ENCODE measurements at regions not wholly inside any gene's neighbourhood (a gene's known extent, or its start where the extent isn't known, plus 50 kb on each side); places are given as distances from the start of the nearest gene placed in this dataset.
A peak's percentile ranks its signal among the peaks of the same experiment; 100 is the strongest.
"Not testable (repeated sequence)": the region's sequence is repeated elsewhere in the genome, so short reads cannot be mapped to it uniquely, and the experiment has no call there.

DNA sequence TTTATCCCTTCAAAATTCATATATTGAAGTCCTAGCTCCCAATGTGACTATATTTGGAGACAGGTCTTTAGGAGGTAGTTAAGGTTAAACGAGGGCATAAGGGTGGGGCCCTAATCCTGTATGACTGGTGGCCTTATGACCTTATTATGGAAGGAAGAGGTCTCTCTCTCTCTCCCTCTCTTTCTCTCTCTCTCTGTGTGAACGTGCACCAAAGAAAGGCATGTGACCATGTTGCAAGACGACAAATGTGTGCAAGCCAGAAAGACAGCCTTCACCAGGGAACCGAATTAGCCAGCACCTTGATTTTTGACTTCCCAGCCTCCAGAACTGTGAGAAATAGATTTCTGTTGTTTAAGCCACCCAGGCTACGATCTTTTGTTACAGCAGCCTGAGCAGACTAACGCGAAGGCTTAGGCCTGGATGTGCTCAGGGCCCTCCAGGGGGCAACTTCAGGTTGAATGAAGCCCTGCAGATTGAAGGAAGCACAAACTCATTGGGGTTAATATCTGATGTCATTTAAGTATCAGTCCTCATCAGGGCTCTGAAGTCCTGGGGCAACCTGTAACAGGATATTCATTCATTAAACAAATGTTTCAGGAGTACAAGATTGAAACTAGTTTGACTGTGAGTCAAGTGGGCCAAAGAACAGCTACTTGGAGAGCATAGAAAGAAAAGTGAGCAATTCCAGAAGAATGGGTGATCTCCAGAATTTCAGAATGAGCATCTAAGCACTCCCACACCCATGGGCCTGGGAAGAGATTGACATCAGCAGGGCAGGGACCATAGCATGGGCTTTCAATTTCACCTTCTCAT is 157.4 kb upstream of the TNFAIP3 start:
- no peak for DNase-seq (ENCODE audit: low read depth in 2 of 2)

GRCh38 chr6:137711972-137712371 is 155.1 kb upstream of the TNFAIP3 start:
- no peak for DNase-seq (ENCODE audit: low read depth in 2 of 2)

GRCh38 chr6:137712587-137712986 is 154.5 kb upstream of the TNFAIP3 start:
- DNase-seq (ENCODE audit: low read depth in 2 of 2): no peak

DNA sequence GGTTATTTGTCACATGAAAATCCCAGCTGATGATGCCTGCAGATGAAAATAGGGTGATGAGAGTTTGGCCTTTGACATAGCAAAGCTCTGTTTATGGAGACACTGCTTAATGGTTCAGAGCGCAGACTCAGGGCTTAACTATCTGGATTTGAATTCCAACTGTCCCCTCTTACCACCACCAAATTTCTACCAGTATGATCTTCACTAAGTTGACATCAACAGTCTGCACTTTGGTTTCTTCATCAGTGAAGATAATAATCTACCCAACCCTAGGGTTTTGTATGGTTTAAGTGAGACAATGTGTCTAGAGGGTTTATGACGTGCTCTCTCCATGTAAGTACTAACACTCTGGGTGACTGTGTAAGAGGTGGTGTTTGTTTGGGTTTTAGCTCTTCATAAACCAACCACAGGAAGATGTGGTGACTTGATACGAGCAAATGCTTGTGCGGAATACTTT is 151.4 kb upstream of the TNFAIP3 start:
- DNase-seq (ENCODE audit: low read depth in 2 of 2): no peak

DNA sequence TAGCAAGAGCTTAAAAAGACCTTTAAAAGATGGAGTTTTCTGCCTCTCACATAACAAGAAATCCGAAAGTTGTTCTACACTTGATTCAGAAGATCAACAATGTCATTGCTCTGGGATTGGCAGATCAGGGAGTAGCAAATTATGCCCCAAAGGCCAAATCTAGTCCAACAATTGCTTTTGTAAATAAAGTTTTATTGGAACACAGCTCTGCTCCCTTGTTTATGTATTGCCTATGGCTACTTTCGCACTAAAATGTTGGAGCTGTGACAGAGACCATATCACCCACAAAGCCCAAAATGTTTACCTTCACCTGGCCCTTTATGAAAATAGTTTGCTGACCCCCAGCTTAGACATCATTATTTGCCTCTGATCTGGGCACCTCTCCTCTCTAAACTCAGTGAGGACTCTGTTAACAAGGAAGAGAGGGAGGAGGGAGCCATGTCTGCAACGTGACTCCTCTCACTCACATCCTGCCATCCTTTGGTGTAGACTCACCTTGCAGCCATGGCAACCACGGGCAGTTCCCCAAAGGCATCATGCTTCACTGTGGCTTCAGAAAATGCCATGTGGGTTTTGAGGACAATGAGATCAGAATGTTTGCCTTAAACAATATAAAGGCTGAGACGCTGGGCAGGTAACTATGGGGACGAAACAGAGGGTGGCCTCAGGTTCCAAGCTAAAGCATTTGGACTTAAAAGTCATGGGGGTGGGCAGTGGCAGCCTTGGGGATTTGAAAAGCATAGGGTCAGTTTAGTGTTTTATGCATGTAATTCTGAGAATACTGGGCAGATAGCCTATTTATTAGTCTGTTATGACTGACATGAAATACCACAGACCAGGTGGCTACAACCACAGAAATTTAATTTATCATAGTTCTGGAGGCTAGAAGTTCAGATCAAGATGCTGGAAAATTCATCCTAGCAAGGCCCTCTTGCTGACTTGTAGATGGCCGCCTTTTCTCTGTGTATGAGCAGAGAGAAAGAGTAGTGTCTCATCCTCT is 149.7 kb upstream of the TNFAIP3 start:
- peak; percentile 49 to 62 for DNase-seq (ENCODE audit: low read depth in 2 of 2)

DNA sequence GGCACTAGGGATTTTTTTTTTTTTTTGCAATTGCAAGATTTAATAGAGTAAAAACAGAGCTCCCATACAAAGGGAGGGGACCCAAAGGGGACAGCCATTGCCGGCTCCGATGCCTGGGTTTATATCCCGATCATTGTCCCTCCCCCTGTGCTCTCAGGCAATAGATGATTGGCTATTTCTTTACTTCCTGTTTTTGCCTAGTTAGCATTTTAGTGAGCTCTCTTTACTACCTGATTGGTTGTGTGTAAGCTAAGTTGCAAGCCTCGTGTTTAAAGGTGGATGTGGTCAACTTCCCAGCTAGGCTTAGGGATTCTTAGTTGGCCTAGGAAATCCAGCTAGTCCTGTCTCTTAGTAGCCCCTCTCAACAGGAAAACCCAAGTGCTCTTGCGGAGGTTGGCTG is 148.2 kb upstream of the TNFAIP3 start:
- DNase-seq (ENCODE audit: low read depth in 2 of 2): not testable (repeated sequence)

- DNase-seq (ENCODE audit: low read depth in 2 of 2): no peak
Measured at GRCh38 chr6:137722749-137723272, 144.2 kb upstream of the TNFAIP3 start.

DNA sequence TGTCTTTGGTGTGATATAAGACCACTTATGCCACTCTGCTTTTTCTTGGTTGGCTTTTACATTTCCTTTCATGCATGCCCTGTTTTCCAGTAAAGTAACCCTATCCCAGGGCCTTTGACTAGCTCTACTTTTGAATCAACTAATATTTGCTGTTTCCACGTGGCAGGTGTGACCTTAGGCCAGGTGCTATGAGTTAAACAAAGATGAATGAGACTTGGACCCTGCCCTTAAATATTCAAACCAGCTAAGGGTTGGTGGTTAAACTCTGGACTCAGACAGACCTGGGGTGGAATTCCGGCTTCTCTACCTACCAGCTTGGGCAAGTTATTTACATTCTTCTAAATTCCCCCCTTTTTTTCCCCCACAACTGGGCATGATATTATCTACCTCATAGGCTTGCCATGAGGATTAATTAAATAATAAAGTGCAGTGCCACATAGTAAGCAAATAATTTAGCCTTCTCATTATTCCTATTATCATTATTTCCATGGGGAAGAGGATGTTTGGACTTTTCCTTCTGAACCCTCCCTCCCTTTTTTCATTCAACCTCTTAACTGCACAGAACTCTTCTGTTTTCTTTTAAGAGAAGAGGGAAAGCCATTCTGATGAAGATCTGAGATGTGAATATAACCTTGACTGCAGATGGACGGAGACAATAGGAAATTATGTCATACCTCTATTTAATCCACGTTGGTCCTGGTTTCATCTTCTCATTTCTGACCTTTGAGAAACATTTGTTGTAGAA is 143.6 kb upstream of the TNFAIP3 start:
- DNase-seq (ENCODE audit: low read depth in 2 of 2): no peak

DNA sequence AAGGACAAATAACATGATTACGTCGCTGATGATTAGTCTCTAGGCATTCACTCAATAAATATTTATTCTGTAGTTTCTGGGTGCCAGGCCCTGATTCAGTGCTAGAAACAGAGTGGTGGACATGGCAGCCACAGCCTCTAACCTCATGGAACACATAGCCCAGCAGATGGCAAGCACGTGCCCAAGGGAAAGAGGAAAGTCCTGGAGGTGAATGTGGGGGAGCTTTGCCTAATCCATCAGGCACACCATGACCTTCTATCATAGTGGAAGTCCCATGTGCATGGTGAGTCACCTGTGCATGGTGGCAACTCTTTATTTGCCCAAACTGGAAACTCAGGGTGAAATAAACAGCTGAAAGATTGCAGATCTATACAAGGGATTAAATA is 143.0 kb upstream of the TNFAIP3 start:
- DNase-seq (ENCODE audit: low read depth in 2 of 2): no peak

DNA sequence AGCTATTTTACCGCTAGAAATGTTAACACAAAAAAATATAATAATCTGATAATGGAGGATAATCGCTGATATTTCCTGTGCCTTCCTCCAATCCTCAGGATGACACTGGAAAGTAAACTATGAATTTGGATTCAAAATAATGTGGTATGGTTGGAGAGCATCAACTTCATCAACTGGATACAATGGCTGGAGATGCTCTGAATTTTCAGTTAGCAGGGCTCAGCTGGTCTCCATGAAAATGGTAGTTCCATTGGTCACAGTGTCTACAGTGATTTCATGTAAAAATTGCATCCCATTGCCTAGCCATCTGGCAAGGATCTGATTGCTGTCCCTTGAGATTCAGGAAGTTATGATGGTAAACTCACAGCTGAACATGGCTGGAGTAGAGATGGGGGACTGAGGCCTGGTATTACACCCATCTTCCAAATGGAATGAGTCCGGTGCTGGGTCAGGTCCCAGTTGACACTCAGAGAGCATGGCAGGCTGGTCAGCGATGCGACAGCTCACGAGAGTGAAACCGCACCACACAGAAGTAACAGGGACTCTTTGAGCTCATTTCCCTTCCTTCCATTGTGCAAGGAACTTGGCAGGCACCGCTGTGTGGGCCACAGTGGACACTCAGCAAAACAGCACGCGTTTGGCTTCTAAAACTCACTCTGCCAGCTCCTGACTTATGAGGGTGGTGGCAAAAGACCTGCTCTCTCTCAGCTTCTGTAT is 142.4 kb upstream of the TNFAIP3 start:
- no peak for DNase-seq (ENCODE audit: low read depth in 2 of 2)

GRCh38 chr6:137725949-137726348 is 141.1 kb upstream of the TNFAIP3 start:
- no peak for DNase-seq (ENCODE audit: low read depth in 2 of 2)

DNA sequence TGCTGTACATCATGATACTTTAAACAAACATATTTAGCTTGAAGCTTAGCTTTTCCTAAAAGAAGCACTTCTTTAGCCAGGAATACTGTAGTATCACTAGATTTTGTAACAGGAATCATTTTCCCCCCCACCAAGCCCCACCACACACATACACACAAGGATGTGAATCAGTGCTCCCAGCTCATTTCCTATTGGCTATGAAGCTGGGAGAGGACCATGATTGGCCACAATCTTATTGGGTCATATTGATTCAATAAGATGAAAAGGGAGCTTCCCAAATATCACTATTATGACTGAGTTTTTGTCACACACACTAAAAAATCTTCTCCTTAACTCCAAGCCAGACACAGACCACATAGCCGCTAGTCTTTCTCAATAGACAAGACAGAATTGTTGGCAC is 140.5 kb upstream of the TNFAIP3 start:
- no peak for DNase-seq (ENCODE audit: low read depth in 2 of 2)

GRCh38 chr6:137727216-137727765 is 139.8 kb upstream of the TNFAIP3 start:
- DNase-seq (ENCODE audit: low read depth in 2 of 2): no peak

- no peak for DNase-seq (ENCODE audit: low read depth in 2 of 2)
Measured at GRCh38 chr6:137728386-137729349, 138.4 kb upstream of the TNFAIP3 start.

DNA sequence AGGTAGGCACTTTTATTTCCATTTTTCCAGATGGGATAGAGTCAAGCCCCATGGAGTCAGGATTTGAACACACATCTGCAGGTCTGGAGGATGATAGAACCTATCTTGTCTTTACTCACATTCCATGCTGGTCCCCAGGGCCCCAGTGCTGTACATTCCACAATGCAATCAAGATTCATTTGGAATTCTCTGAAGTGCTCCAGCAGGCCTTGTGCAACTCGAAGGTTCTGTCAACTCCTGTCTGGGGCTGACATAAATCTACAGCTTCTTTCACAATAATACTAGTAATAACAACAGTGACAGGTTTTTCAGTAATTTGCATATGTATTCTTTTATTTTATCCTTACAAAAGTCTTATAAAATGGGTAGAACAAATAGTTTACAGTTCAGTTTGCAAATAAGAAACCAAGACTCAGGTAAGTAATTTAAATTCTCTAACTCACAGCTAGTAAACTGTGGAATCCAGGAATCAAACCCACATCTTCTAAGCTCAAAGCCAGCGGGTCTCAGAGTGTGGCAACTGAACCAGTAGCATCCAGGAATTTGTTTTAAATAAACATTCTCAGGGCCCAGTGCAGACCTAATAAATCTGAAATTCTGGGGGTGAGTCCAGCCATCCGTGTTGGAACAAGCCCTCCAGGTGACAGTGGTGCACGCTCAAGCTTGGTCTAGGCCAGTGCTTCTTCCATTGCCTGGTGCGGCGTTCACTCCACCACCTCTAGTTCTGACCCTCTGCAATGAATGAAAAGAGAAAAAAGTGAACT is 137.0 kb upstream of the TNFAIP3 start:
- no peak for DNase-seq (ENCODE audit: low read depth in 2 of 2)

DNA sequence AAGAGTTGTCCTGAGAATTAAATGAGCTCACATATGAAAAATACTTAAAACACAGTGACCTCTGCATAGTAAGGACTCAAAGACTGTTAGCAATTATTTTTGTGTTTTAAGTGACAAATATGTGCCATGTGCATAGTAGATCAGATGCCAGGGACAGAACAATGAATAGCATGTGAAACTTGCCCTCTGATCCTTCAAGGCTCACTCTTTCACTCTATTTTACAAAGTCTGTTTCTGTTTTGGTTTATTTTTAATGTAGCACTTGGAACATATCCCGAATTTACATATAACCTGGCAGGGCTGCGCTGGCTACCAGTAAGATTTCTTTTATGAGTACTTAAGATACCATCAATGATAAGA is 135.5 kb upstream of the TNFAIP3 start:
- no peak for DNase-seq (ENCODE audit: low read depth in 2 of 2)

GRCh38 chr6:137731960-137732616 is 135.0 kb upstream of the TNFAIP3 start:
- no peak for DNase-seq (ENCODE audit: low read depth in 2 of 2)

GRCh38 chr6:137733372-137733771 is 133.7 kb upstream of the TNFAIP3 start:
- no peak for DNase-seq (ENCODE audit: low read depth in 2 of 2)
